ENCODE measurements at regions not wholly inside any gene's neighbourhood (a gene's known extent, or its start where the extent isn't known, plus 50 kb on each side); places are given as distances from the start of the nearest gene placed in this dataset.

- no peak overlapping the region for H3K27ac ChIP-seq (ENCODE audit: extremely low read depth, low read depth, low read length)
- H3K4me1 ChIP-seq (ENCODE audit: control insufficient read depth, insufficient read depth, low read length): no peaks in the 10 kb centered on the region
- H3K9me3 ChIP-seq (ENCODE audit: control insufficient read depth, insufficient read depth, low read depth, low read length): no peaks in the 10 kb centered on the region
- POLR2A ChIA-PET: no interaction called here
- CTCF ChIA-PET: no interaction called here
- no peak overlapping the region for H3K4me3 ChIP-seq (ENCODE audit: low read depth, low read length)
- no peaks in the 10 kb centered on the region for H3K36me3 ChIP-seq (ENCODE audit: control insufficient read depth in 2 of 2, insufficient read depth in 1 of 2, low read length in 2 of 2)
- TF ChIP-seq ZNF548 (tag by site-specific recombination; IDR thresholded peaks at IDR 0.05) (no peak), ZNF555 (tag by site-specific recombination; conservative IDR thresholded peaks at IDR 0.05) (no peak)
These were observed 349.9 kb downstream of the TSN start for GRCh38 chr2:122105171-122105876.

GRCh38 chr2:122105877-122106206, 350.4 kb downstream of the TSN start:
- Histone ChIP-seq H3K4me3 (ENCODE audit: low read depth, low read length) (no peak overlapping the region), H3K27ac (ENCODE audit: extremely low read depth, low read depth, low read length) (no peak overlapping the region), H3K36me3 (ENCODE audit: control insufficient read depth in 2 of 2, insufficient read depth in 1 of 2, low read length in 2 of 2) (no peaks in the 10 kb centered on the region), H3K4me1 (ENCODE audit: control insufficient read depth, insufficient read depth, low read length) (no peaks in the 10 kb centered on the region), H3K9me3 (ENCODE audit: control insufficient read depth, insufficient read depth, low read depth, low read length) (no peaks in the 10 kb centered on the region)
- TF ChIP-seq SP3 (tag by site-specific recombination; IDR thresholded peaks at IDR 0.05) (no peak), ZNF132 (tag by site-specific recombination; IDR thresholded peaks at IDR 0.05; ENCODE audit: borderline replicate concordance) (no peak), ZNF416 (tag by site-specific recombination; IDR thresholded peaks at IDR 0.05) (no peak), ZNF248 (tag by site-specific recombination; IDR thresholded peaks at IDR 0.05) (no peak), ZNF670 (tag by site-specific recombination; IDR thresholded peaks at IDR 0.05; ENCODE audit: low read depth) (no peak), ZNF391 (tag by site-specific recombination; IDR thresholded peaks at IDR 0.05; ENCODE audit: borderline replicate concordance, low read depth) (no peak), ZNF76 (tag by site-specific recombination; IDR thresholded peaks at IDR 0.05; ENCODE audit: borderline replicate concordance, low read depth) (no peak), ELK4 (IDR thresholded peaks at IDR 0.05; ENCODE audit: borderline replicate concordance, low read depth, low read length) (no peak), ZFP69B (tag by site-specific recombination; IDR thresholded peaks at IDR 0.05) (no peak), ZNF610 (tag by site-specific recombination; IDR thresholded peaks at IDR 0.05; ENCODE audit: borderline replicate concordance) (no peak), SETDB1 (IDR thresholded peaks at IDR 0.05; ENCODE audit: insufficient read length, low read length) (no peak), ZNF626 (tag by site-specific recombination; IDR thresholded peaks at IDR 0.05) (no peak), ZNF514 (tag by site-specific recombination; IDR thresholded peaks at IDR 0.05) (no peak)
- ChIA-PET CTCF (no interaction called here), POLR2A (no interaction called here)

- Histone ChIP-seq H3K4me3 (ENCODE audit: low read depth, low read length) (no peak overlapping the region), H3K4me1 (ENCODE audit: control insufficient read depth, insufficient read depth, low read length) (no peaks in the 10 kb centered on the region), H3K36me3 (ENCODE audit: control insufficient read depth in 2 of 2, insufficient read depth in 1 of 2, low read length in 2 of 2) (no peaks in the 10 kb centered on the region), H3K27ac (ENCODE audit: extremely low read depth, low read depth, low read length) (no peak overlapping the region), H3K9me3 (ENCODE audit: control insufficient read depth, insufficient read depth, low read depth, low read length) (no peaks in the 10 kb centered on the region)
- TF ChIP-seq ZNF366 (tag by site-specific recombination; conservative IDR thresholded peaks at IDR 0.05): no peak
- TF ChIP-seq PRDM4 (tag by site-specific recombination; IDR thresholded peaks at IDR 0.05): no peak
- TF ChIP-seq YY2 (tag by site-specific recombination; IDR thresholded peaks at IDR 0.05): no peak
- CTCF ChIA-PET: no interaction called here
- POLR2A ChIA-PET: no interaction called here
These were observed 352.7 kb downstream of the TSN start for GRCh38 chr2:122108186-122108585.
